IMR-90 (cell line): ENCODE measurements at regions not wholly inside any gene's neighbourhood (a gene's known extent, or its start where the extent isn't known, plus 50 kb on each side); places are given as distances from the start of the nearest gene placed in this dataset.

Source experiments
- ATAC-seq: fragments of 200-7000 bp; cut with Tn5 transposase; 2 replicates; pipeline ENCODE4 v1.9.1; 2020; ENCODE audit warnings: low read depth, mild to moderate bottlenecking, moderate library complexity
- BruUV-seq: library from RNA; stranded (reverse); fragments of 400-500 nt; replicated peaks from 2 replicates; lab custom pipeline; 2021; lab: Mats Ljungman, UMichigan
- CTCF ChIA-PET: fragments of 300-600 bp; formaldehyde crosslinking; extraction: SDS; loops from one replicate; lab custom pipeline; 2021; ENCODE audit warnings: antibody characterized with exemption; lab: Yijun Ruan, JAX
- POLR2A ChIA-PET: fragments of 300-600 bp; sonication (Branson Sonifier 250); formaldehyde crosslinking; loops from one replicate; lab custom pipeline; 2022; ENCODE audit warnings: antibody characterized with exemption; ENCODE audit not compliant: unreplicated experiment; lab: Charles Lee
- DNase-seq: peaks from one replicate; pipeline ENCODE4 v3.0.0; 2013
- H2AFZ ChIP-seq: replicated peaks from 2 replicates; pipeline ENCODE3; 2013; ENCODE audit warnings: low read length, mild to moderate bottlenecking; ENCODE audit not compliant: poor library complexity
- H2AK5ac ChIP-seq: 2 replicates; pipeline ENCODE4 v1.6.1; 2013; ENCODE audit warnings: low read depth, low read length, inconsistent platforms
- H2AK9ac ChIP-seq: replicated peaks from 2 replicates; pipeline ENCODE3; 2013; ENCODE audit warnings: mild to moderate bottlenecking, low read depth, low read length, moderate library complexity; ENCODE audit not compliant: poor library complexity
- H2BK120ac ChIP-seq: 2 replicates; pipeline ENCODE4 v1.6.1; 2013; ENCODE audit warnings: low read depth, low read length, inconsistent platforms
- H2BK15ac ChIP-seq: 3 replicates; pipeline ENCODE4 v1.6.1; 2013; ENCODE audit warnings: low read depth, low read length, inconsistent platforms
- H2BK20ac ChIP-seq: 2 replicates; pipeline ENCODE4 v1.6.1; 2013; ENCODE audit warnings: low read depth, mild to moderate bottlenecking, inconsistent platforms, low read length, moderate library complexity
- H2BK5ac ChIP-seq: 2 replicates; pipeline ENCODE4 v1.6.1; 2013; ENCODE audit warnings: mild to moderate bottlenecking, low read depth, low read length, inconsistent platforms; ENCODE audit not compliant: poor library complexity, severe bottlenecking
- H3K14ac ChIP-seq: replicated peaks from 2 replicates; pipeline ENCODE4 v1.6.1; 2013; ENCODE audit warnings: low read depth, low read length, inconsistent platforms
- H3K18ac ChIP-seq: 2 replicates; pipeline ENCODE4 v1.6.1; 2013; ENCODE audit warnings: low read depth, low read length, control low read depth
- H3K23ac ChIP-seq: 2 replicates; pipeline ENCODE4 v1.6.1; 2013; ENCODE audit warnings: low read depth, low read length, inconsistent platforms
- H3K27ac ChIP-seq: 2 replicates; pipeline ENCODE4 v1.5.1; 2013; ENCODE audit warnings: mild to moderate bottlenecking, control low read depth, low read length; ENCODE audit not compliant: insufficient read depth
- H3K27me3 ChIP-seq: 2 replicates; pipeline ENCODE4 v1.6.1; 2013; ENCODE audit warnings: low read length; ENCODE audit not compliant: control insufficient read depth, insufficient read depth
- H3K36me3 ChIP-seq: 2 replicates; pipeline ENCODE4 v1.6.1; 2013; ENCODE audit warnings: low read length, mixed read lengths; ENCODE audit not compliant: control insufficient read depth, insufficient read depth
- H3K4ac ChIP-seq: 2 replicates; pipeline ENCODE4 v1.6.1; 2013; ENCODE audit warnings: low read depth, low read length, inconsistent platforms
- H3K4me1 ChIP-seq: 2 replicates; pipeline ENCODE4 v1.6.1; 2013; ENCODE audit warnings: low read length, mixed read lengths; ENCODE audit not compliant: control insufficient read depth, insufficient read depth
- H3K4me2 ChIP-seq: 2 replicates; pipeline ENCODE4 v1.6.1; 2013; ENCODE audit warnings: low read depth, mild to moderate bottlenecking, control low read depth, low read length, moderate library complexity
- H3K4me3 ChIP-seq: 2 replicates; pipeline ENCODE4 v1.5.1; 2013; ENCODE audit warnings: low read depth, mild to moderate bottlenecking, control low read depth, low read length, moderate library complexity; ENCODE audit not compliant: insufficient read depth
- H3K56ac ChIP-seq: 2 replicates; pipeline ENCODE4 v1.6.1; 2013; ENCODE audit warnings: low read length, inconsistent platforms; ENCODE audit not compliant: insufficient read depth; ENCODE audit errors: extremely low read depth
- H3K79me1 ChIP-seq, 2 experiments: 2 replicates each; pipeline ENCODE4 v1.6.1; 2013; ENCODE audit warnings: low read length in 2 of 2, inconsistent platforms in 1 of 2, low read depth in 1 of 2
- H3K9ac ChIP-seq: 2 replicates; pipeline ENCODE4 v1.6.1; 2013; ENCODE audit warnings: low read depth, low read length, control low read depth
- H3K9me1 ChIP-seq: 2 replicates; pipeline ENCODE4 v1.6.1; 2013; ENCODE audit warnings: low read length, inconsistent platforms; ENCODE audit not compliant: insufficient read depth
- H3K9me3 ChIP-seq: 2 replicates; pipeline ENCODE4 v1.6.1; 2013; ENCODE audit warnings: low read length; ENCODE audit not compliant: control insufficient read depth, insufficient read depth
- H4K20me1 ChIP-seq: 2 replicates; pipeline ENCODE4 v1.6.1; 2013; ENCODE audit warnings: low read length, inconsistent platforms; ENCODE audit not compliant: insufficient read depth
- H4K5ac ChIP-seq: 2 replicates; pipeline ENCODE4 v1.6.1; 2013; ENCODE audit warnings: mild to moderate bottlenecking, low read depth, low read length, control low read depth
- H4K8ac ChIP-seq, 2 experiments: 2 replicates each; pipeline ENCODE4 v1.6.1; 2013; ENCODE audit warnings: low read depth in 2 of 2, low read length in 2 of 2, control low read depth in 1 of 2, inconsistent platforms in 1 of 2
- H4K91ac ChIP-seq: 2 replicates; pipeline ENCODE4 v1.6.1; 2013; ENCODE audit warnings: low read depth, low read length, inconsistent platforms; ENCODE audit not compliant: insufficient read depth
- MXI1 ChIP-seq: IDR thresholded peaks from 2 replicates; pipeline ENCODE4 v1.6.1; 2012; ENCODE audit warnings: low read depth, mild to moderate bottlenecking, low read length, moderate library complexity, borderline replicate concordance
- RAD21 ChIP-seq: IDR thresholded peaks from 2 replicates; pipeline ENCODE4 v1.6.1; 2012; ENCODE audit warnings: low read length, improper control_type of control experiment
- RCOR1 ChIP-seq: IDR thresholded peaks from 2 replicates; pipeline ENCODE4 v1.6.1; 2012; ENCODE audit warnings: mild to moderate bottlenecking, low read length, improper control_type of control experiment; ENCODE audit not compliant: insufficient replicate concordance
- SMC3 ChIP-seq: fragments of 150-350 bp; IDR thresholded peaks from 2 replicates; pipeline ENCODE4 v1.6.1; 2016; ENCODE audit warnings: low read depth, mild to moderate bottlenecking, antibody characterized with exemption, low read length, moderate library complexity
- WGBS, 2 experiments: methylation state at CpG; one replicate each; pipeline versions ENCODE4 v1.1.5 to v1.1.7; 2013; ENCODE audit warnings: missing lambda C conversion rate in 2 of 2; ENCODE audit not compliant: insufficient read length in 1 of 2; ENCODE audit errors: extremely low coverage in 2 of 2; 5-methylcytosine and 5-hydroxymethylcytosine counted together
- dilution Hi-C: fragments of 300-500 bp; cut with HindIII; formaldehyde crosslinking; loops from one replicate; pipeline ENCODE4 v1.14.3; 2018; ENCODE audit warnings: low sequenced_read_pairs; ENCODE audit not compliant: unreplicated experiment
- in situ Hi-C: fragments of 300-500 bp; cut with MboI; formaldehyde crosslinking; loops from 3 replicates; pipeline ENCODE4 v1.14.3; 2019; ENCODE audit warnings: low sequenced_read_pairs, inconsistent platforms, mixed read lengths
- intact Hi-C: fragments of 100-400 bp; cut with micrococcal nuclease; formaldehyde crosslinking; loops from 2 replicates; pipeline ENCODE4 v1.10.0; 2022

DNA sequence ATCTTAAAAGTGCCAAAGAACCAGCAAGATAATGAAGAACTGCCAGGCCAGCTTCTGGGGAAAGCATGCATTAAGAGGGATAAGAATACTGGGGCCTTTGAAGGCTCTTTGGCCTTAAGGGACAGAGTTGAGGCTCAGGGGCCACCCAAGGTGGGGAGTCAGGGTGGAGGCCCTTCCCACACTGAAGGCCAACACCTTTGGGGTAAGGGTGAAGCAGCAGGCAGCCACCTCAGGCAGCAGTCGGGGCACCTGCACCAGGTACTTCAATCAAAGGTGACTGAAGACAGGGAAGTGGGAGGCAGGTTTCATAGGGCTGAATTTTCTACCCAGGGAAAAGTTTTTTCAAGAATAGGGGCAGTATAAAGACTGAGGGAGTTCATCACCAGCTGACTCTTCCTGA lies 87.7 kb upstream of the KLF13 start:
- Histone ChIP-seq H3K27me3 (0 out of 2 replicates have a peak, but pooled peaks cover 5% of the 10 kb centered on the region), H4K91ac (no peak overlapping the region), H2BK120ac (no peak overlapping the region), H4K5ac (no peak overlapping the region), H4K8ac (no peak overlapping the region), H3K14ac (no peak overlapping the region), H4K20me1 (no peaks in the 10 kb centered on the region), H3K27ac (no peak overlapping the region), H3K4me3 (no peak overlapping the region), H2AK9ac (no peak overlapping the region), H3K4me1 (peaks cover 12% of the 10 kb centered on the region), H3K4ac (no peak overlapping the region), H3K56ac (no peak overlapping the region), H3K9ac (no peak overlapping the region), H3K9me1 (peaks cover 4% of the 10 kb centered on the region; the same call in 1 of the 2 replicates), H3K36me3 (no peaks in the 10 kb centered on the region), H2BK20ac (no peak overlapping the region), H3K18ac (no peak overlapping the region), H2AK5ac (no peak overlapping the region), H3K23ac (no peak overlapping the region), H2BK15ac (no peak overlapping the region), H2AFZ (no peak overlapping the region), H3K79me1 (no peaks in the 10 kb centered on the region), H3K9me3 (no peaks in the 10 kb centered on the region), H3K4me2 (no peak overlapping the region), H2BK5ac (no peak overlapping the region)
- DNase-seq (no peak), ATAC-seq (no peak)
- CTCF ChIA-PET = interaction anchor here (0.7 kb wide), 1 partner anchor 73 kb away, joined by 3 read pairs; no protein-coding TSS in a partner anchor
- TF ChIP-seq SMC3 (no peak), MXI1 (no peak), RCOR1 (no peak), RAD21 (no peak)
- BruUV-seq = no TSS peak
- intact Hi-C loops (no loop called here), in situ Hi-C loops (no loop called here), dilution Hi-C loops (no loop called here)
- WGBS, 2 experiments = no CpG with 5 or more reads among the region's 1 CpG
- POLR2A ChIA-PET = no interaction called here
